ENCODE measurements at regions not wholly inside any gene's neighbourhood (a gene's known extent, or its start where the extent isn't known, plus 50 kb on each side); places are given as distances from the start of the nearest gene placed in this dataset.

- CTCF ChIA-PET: no interaction called here
- Mint-ChIP-seq H3K4me3 (no peak overlapping the region), H3K9me3 (peaks cover 82% of the 10 kb centered on the region), H3K27me3 (ENCODE audit: low read depth) (peaks cover 3% of the 10 kb centered on the region; the same call in 1 of the 2 replicates), H3K36me3 (peaks cover 59% of the 10 kb centered on the region), H3K27ac (no peak overlapping the region), H3K4me1 (no peaks in the 10 kb centered on the region)
- POLR2A ChIA-PET: no interaction called here
- no peak for DNase-seq (ENCODE audit: low spot score)
- TF ChIP-seq MYBL2 (CRISPR knock-in tag; IDR thresholded peaks at IDR 0.05): no peak
- no peak for TF ChIP-seq ZNF263 (CRISPR knock-in tag; IDR thresholded peaks at IDR 0.05; ENCODE audit: low read depth)
- no peak for TF ChIP-seq NFYB (CRISPR knock-in tag; conservative IDR thresholded peaks at IDR 0.05; ENCODE audit: low read depth)
- TF ChIP-seq ZNF512 (CRISPR knock-in tag; IDR thresholded peaks at IDR 0.05; ENCODE audit: borderline replicate concordance): no peak
- TF ChIP-seq STAT6 (CRISPR knock-in tag; conservative IDR thresholded peaks at IDR 0.05; ENCODE audit: low read depth): no peak
- no peak for TF ChIP-seq MAX (CRISPR knock-in tag; IDR thresholded peaks at IDR 0.05)
- no peak for TF ChIP-seq ZNF121 (CRISPR knock-in tag; IDR thresholded peaks at IDR 0.05)
- no peak for TF ChIP-seq GTF2I (CRISPR knock-in tag; conservative IDR thresholded peaks at IDR 0.05)
- no peak for TF ChIP-seq EMX1 (CRISPR knock-in tag; IDR thresholded peaks at IDR 0.05)
- TF ChIP-seq ZNF416 (CRISPR knock-in tag; IDR thresholded peaks at IDR 0.05): no peak
- TF ChIP-seq ZNF219 (CRISPR knock-in tag; IDR thresholded peaks at IDR 0.05; ENCODE audit: borderline replicate concordance): no peak
- TF ChIP-seq KAT7 (CRISPR knock-in tag; IDR thresholded peaks at IDR 0.05; ENCODE audit: borderline replicate concordance): no peak
- TF ChIP-seq ZNF396 (CRISPR knock-in tag; IDR thresholded peaks at IDR 0.05; ENCODE audit: borderline replicate concordance): no peak
- no peak for TF ChIP-seq CTCF (IDR thresholded peaks at IDR 0.05)
- no peak for TF ChIP-seq E2F5 (CRISPR knock-in tag; IDR thresholded peaks at IDR 0.05)
- no peak for TF ChIP-seq IRF2 (CRISPR knock-in tag; IDR thresholded peaks at IDR 0.05; ENCODE audit: borderline replicate concordance, low read depth)
- ATAC-seq: no peak
Observed at GRCh38 chr5:92421942-92422341, 1038.8 kb upstream of the ARRDC3 start.

GRCh38 chr5:92421196-92421595 is 1038.1 kb upstream of the ARRDC3 start:
- no peak overlapping the region for H3K27ac Mint-ChIP-seq
- peaks cover 80% of the 10 kb centered on the region for H3K9me3 Mint-ChIP-seq
- ATAC-seq (no peak), DNase-seq (ENCODE audit: low spot score) (no peak)
- ChIA-PET CTCF (no interaction called here), POLR2A (no interaction called here)
- H3K4me1 Mint-ChIP-seq: no peaks in the 10 kb centered on the region
- H3K27me3 Mint-ChIP-seq (ENCODE audit: low read depth): peaks cover 3% of the 10 kb centered on the region; the same call in 1 of the 2 replicates
- no peak overlapping the region for H3K4me3 Mint-ChIP-seq
- peaks cover 59% of the 10 kb centered on the region for H3K36me3 Mint-ChIP-seq
- TF ChIP-seq ZNF396 (CRISPR knock-in tag; IDR thresholded peaks at IDR 0.05; ENCODE audit: borderline replicate concordance) (no peak), HMGXB4 (CRISPR knock-in tag; IDR thresholded peaks at IDR 0.05) (no peak), USF2 (CRISPR knock-in tag; IDR thresholded peaks at IDR 0.05) (no peak), NFATC4 (CRISPR knock-in tag; IDR thresholded peaks at IDR 0.05) (no peak), ZNF423 (CRISPR knock-in tag; IDR thresholded peaks at IDR 0.05) (no peak), NFYB (CRISPR knock-in tag; conservative IDR thresholded peaks at IDR 0.05; ENCODE audit: low read depth) (no peak), ATF1 (CRISPR knock-in tag; IDR thresholded peaks at IDR 0.05) (no peak), ZNF425 (CRISPR knock-in tag; conservative IDR thresholded peaks at IDR 0.05) (no peak)
